NT2/D1 (cell line): ENCODE measurements at regions not wholly inside any gene's neighbourhood (a gene's known extent, or its start where the extent isn't known, plus 50 kb on each side); places are given as distances from the start of the nearest gene placed in this dataset.

Experiments used
- SUZ12 ChIP-seq: IDR thresholded peaks from 2 replicates; pipeline ENCODE4 v1.6.1; 2011; ENCODE audit not compliant: insufficient read length, insufficient read depth; ENCODE audit errors: extremely low read depth
- YY1 ChIP-seq: IDR thresholded peaks from 2 replicates; pipeline ENCODE4 v1.6.1; 2011; ENCODE audit not compliant: insufficient read length, insufficient read depth
- ZNF274 ChIP-seq: IDR thresholded peaks from 2 replicates; pipeline ENCODE4 v1.6.1; 2011; ENCODE audit warnings: mild to moderate bottlenecking, low read depth, low read length

GRCh38 chr4:135357091-135357490, 1155.5 kb upstream of the PABPC4L start:
- TF ChIP-seq YY1 (no peak), SUZ12 (no peak), ZNF274 (no peak)
